CD4-positive, alpha-beta T cell treated with Interleukin-17A for 4 hours (primary cell): ENCODE measurements at regions not wholly inside any gene's neighbourhood (a gene's known extent, or its start where the extent isn't known, plus 50 kb on each side); places are given as distances from the start of the nearest gene placed in this dataset.
"Not testable (repeated sequence)": the region's sequence is repeated elsewhere in the genome, so short reads cannot be mapped to it uniquely, and the experiment has no call there.

ENCODE experiments used
- DNase-seq: peaks from one replicate; pipeline ENCODE4 v3.0.0-alpha.2; 2020; ENCODE audit warnings: mixed read lengths

DNA sequence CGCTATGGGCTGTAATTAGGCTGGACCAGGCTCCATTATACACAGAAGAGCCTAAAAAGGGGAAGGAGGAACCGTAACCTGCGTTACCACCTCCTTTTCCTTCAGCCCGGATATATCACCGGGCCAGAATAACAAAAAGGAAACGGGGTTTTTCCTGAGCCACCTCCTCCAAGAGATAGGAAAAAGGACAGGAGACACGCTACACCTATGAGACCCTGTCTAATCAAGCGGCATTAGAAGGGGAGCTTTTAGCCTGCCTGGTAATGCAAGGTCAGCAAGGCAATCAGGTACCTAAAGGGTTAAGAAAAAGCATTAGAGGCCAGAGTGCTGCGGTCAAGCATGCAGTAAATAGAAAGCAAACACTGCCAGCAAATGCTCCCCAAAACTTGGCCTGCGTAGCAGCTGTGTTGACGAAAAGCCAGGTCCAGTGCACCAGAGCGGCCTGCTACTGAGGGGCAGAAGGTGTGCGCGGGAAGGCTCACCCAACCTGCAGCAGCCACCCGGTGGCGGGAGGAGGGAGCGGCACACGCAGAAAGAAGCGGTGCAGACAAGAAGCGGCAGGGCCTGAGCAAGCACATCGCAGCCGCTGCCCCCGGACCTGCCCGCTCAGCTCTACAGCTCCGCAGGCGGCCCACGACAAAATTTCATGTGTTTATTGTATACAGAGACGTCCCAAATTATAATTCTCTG lies 1466.1 kb downstream of the UQCRFS1 start:
- DNase-seq, result no peak

DNA sequence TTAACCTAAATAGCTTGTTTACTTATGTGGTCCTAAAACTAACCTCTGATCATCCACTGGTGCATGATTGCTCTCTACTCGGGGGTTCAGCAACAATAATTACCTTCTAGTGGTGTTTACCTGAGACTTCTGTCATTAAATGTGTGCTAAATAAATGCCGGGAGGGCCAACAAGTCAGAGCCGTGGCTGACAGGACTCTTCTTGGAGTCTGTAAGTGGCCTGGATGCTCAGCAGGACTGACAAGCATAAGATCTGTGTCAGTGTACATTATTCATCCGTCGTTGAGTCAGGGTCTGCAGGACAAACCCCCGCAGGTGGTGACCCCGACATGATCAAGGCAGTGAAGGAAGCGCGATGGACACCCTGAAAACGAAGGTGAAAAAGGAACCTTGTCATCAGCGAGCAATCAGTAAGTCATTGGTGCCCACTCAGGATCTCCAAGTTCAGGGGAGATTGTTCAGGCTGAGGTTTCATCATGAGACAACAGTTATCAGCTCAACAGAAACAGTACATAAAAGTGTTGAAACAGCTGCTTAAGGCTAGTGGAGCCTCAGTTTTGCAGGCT lies 1466.9 kb downstream of the UQCRFS1 start:
- no peak for DNase-seq

DNA sequence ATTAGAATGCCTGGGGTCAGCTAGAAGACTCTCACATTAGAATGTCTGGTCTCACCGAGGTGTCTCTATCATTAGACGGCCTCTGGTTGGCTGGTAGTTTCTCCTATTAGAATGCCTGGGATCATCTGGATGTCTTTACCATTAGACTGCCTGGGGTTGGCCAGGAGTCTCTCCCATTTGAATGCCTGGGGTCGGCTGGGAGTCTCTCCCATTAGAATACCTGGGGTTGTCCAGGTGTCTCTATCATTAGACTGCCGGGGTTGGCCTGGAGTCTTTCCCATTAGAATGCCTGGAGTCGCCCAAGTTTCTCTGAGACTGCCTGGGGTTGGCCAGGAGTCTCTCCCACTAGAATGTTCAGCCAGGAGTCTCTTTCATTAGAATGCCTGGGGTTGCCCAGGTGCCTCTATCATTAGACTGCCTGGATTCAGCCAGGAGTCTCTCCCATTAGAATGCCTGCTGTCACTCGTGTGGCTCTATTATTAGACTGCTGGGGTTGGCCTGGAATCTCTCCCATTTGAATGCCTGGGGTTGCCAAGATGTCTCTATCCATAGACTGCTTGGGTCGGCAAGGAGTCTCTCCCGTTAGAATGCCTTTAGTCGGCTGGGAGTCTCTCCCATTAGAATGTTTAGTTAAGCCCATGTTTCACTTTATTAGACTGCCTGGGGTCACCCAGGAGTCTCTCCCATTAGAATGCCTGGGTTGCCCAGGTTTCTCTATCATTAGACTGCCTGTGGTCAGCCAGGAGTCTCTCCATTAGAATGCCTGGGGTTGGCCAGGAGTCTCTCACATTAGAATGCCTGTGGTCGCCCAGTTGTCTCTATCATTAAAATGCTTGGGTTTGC lies 1467.8 kb downstream of the UQCRFS1 start:
- no peak for DNase-seq

DNA sequence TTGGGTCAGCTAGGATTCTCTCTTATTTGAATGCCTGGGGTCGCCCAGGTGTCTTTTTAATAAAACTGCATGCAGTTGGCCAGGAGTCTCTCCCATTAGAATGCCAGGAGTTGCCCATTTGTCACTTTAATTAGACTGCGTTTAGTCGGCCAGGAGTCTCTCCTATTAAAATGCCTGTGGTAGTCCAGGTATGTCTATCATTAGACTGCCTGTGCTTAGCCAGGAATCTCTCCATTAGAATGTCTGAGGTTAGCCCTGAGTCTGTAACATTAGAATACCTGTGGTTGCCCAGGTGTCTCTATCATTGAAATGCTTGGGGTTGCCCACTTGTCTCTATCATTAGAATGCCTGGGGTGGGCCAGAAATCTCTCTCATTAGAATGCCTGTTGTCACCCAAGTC lies 1470.9 kb downstream of the UQCRFS1 start:
- DNase-seq, result no peak

DNA sequence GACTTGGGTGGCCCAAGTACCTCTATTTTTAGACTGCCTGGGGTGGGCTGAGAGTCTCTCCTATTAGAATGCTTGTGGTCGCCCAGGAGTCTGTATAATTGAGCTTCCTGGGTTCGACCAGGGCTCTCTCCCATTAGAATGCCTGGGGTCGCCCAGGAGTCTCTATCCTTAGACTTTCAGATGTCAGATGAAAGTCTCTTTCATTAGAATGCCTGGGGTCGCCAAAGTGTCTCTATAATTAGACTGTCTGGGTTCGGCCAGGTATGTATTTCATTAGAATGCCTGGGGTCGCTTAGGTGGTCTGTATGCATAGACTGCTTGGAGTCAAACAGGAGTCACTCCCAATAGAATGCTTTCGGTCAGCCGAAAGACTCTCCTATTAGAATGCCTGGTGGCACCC lies 1471.7 kb downstream of the UQCRFS1 start:
- no peak for DNase-seq

DNA sequence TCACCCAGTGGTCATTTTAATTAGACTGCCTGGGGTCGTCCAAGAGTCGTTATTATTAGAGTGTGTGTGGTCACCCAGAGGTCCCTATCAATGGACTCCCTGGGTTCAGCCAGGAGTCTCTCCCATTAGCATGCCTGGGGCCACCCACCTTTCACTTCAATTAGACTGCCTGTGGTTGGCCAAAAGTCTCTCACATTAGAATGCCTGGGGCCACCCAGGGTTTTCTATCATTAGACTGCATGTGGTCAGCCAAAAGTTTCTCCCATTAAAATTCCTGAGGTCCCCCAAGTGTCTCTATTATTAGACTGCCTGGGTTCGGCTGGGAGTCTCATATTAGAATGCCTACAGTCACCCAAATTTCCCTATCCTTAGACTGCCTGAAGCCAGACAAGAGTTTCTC lies 1472.6 kb downstream of the UQCRFS1 start:
- no peak for DNase-seq

DNA sequence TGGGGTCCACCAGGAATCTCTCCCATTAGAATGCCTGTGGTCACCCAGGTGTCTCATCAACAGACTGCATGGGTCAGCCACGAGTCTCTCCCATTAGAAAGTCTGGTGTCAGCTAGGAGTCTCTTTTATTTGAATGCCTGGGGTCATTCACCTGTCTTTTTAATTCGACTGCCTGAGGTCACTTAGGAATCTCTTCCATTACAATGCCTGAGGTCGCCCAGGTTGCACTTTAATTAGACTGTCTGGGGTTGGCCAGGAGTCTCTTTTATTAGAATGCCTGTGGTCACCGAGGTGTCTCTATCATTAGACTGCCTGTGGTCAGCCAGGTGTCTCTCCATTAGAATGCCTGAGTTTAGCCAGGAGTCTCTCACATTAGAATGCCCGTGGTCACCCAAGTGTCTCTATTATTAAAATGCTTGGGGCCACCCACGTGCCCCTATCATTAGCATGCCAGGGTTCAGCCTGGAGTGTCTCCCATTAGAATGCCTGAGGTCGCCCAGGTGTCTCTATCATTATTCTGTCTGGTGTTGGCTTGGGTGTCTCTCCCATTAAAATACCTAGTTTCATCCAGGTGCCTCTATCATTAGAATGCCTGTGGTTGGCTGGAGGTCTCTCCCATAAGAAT lies 1474.3 kb downstream of the UQCRFS1 start:
- no peak for DNase-seq

DNA sequence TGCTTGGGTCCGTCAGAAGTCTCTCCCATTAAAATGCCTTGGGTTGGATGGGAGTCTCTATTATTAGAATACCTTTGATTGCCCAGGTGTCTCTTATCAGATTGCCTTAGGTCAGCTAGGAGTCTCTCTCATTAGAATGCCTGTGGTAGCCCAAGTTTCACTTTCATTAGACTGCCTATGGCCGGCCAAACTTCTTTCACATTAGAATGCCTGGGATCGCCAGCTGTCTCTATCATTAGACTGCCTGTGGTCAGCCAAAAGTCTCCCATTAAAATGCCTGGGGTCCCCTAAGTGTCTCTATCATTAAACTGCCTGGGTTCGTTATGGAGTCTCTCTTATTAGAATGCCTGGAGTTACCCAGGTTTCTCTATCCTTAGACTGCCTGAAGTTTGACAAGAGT lies 1476.7 kb downstream of the UQCRFS1 start:
- DNase-seq, result no peak

DNA sequence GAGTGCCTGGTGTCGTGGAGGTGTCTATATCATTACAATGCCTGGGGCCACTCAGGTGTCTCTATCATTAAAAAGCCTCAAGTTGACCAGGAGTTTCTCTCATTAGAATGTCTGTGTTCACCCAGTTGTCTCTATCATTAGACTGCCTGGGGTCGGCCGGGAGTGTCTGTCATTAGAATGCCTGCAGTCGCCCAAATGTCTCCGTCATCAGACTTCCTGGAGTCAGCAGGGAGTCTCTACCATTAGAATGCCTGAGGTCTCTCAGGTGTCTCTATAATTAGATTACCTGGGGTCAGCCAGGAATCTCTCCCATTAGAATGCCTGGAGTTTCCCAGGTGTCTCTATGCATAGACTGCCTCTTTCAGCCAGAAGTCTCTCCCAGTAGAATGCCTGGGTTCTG lies 1477.6 kb downstream of the UQCRFS1 start:
- no peak for DNase-seq

DNA sequence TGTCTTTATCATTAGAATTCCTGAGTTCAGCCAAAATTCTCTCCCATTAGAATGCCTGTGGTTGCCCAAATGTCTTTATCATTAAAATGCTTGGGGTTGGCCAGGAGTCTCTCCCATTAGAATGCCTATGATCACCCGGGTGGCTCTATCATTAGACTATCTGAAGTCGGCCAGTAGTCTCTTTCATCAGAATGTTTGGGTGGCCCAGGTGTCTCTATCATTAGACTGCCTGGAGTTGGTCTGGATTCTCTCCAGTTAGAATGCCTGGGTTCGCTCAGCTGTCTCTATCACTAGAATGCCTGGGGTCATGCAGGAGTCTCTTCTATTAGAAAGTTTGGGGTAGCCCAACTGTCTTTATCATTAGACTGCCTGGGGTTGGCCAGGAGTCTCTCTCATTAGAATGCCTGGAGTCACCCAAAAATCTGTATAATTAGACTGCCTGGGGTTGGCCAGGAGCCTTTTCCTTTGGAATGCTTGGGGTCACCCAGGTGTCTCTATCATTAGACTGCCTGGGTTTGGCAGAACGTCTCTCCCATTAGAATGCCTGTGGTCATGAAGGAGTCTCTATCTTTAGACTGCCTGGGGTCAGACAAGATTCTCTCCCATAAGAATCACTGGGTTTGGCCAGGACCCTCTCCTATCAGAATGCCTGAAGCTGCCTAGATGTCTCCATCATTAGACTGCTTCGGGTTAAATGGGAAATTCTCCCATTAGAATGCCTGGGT lies 1478.3 kb downstream of the UQCRFS1 start:
- no peak for DNase-seq

DNA sequence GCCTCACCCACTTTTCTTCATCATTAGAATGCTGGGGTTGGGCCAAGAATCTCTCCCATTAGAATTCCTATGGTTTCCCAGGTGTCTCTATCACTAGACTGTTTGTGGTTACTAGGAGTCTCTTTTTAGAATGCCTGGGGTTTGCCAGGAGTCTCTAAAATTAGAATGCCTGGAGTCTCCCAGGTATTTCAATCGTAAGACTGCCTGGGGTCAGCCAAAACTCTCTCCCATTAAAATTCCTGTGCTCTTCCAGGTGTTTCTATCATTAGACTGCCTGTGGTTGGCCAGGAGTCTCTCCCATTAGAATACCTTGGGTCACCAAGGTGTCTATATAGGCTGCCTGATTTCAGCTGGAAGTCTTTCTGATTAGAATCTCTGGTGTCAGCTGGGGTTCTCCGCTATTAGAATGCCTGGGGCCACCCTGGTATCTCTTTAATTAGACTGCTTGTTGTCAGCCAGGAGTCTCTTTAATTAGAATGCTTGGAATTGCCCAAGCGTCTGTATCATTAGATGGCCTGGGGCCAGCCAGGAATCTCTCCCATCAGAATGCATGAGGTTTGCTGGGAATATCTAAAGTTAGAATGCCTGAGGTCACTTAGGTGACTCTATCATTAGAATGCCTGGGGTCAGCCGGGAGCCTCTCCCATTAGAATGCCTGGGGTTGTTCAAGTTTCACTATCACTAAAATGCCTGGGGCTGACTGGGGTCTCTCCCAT lies 1479.2 kb downstream of the UQCRFS1 start:
- DNase-seq, result no peak

DNA sequence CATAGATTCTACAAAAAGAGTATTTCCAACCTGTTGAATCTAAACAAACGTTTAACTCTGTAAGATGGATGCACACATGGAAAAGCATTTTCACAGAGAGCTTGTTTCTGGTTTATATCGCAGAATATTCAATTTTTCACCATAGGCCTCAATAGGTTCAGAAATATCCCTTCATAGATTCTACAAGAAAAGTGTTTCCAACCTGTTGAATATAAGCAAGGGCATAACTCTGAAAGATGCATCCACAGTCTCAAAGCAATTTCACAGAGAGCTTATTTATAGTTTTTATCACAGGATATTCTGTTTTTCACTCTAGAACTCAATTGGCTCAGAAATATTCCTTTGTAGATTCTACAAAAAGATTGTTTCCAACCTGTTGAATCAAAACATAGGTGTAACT lies 1483.6 kb downstream of the UQCRFS1 start:
- no peak for DNase-seq

DNA sequence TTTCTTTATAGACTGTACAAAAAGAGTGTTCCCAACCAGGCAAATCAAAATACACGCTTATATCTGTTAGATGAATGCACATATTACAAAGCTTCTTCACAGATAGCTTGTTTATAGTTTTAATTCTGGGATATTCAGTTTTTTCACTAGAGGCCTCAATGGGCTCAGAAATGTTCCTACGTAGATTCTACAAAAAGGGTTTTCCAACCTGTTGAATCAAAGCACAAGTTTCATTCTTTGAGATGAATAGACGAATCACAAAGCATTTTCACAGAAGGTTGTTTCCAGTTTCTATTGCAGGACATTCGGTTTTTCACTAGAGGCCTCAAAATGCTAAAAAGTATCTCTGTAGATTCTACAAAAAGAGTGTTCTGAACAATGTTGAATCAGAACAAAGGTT lies 1490.3 kb downstream of the UQCRFS1 start:
- DNase-seq, result no peak

DNA sequence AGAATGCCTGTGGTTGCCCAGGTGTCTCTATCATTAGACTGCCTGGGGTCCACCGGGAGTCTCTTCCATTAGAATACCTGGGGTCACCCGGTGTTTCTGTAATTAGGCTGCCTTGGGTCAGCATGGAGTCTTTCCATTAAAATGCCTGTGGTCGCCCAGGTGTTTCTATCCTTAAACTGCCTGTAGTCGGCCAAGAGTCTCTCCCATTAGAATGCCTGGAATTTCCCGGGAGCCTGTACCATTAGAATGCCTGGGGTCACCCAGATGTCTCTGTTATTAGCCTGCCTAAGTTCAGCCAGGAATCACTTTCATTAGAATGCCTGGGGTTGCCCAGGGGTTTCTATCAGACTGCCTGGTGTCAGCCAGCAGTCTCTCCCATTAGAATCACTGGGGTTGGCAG lies 1492.8 kb downstream of the UQCRFS1 start:
- no peak for DNase-seq

DNA sequence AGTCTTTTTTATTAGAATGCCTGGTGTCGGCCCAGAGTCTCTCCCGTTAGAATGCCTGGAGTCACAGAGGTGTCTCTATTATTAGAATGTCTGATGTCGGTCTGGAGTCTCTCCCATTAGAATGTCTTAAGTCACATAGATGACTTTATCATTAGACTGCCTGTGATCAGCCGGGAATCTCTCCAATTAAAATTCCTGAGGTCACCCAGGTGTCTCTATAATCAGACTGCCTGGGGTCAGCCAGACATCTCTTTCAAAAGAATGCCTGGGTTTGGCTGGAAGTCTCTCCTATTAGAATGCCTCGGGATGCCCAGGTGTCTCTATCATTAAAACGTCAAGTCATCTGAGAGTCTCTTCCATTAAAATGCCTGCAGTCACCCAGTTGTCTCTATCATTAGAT lies 1493.9 kb downstream of the UQCRFS1 start:
- DNase-seq, result no peak

DNA sequence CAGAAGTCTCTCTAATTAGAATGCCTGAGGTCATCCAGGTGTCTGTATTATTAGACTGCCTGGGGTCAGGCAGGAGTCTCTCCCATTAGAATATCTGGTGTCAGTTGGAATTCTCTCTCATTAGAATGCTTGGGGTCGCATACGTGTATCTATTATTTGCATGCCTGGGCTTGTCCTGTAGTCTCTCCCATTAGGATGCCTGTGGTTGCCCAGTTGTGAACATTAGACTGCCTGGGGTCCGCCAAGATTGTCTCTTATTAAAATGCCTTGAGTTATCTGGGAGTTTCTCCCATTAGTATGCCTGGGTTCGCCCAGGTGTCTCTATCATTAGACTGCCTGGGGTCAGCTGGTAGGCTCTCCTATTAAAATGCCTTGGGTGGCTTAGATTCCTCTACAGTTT lies 1494.7 kb downstream of the UQCRFS1 start:
- DNase-seq, result no peak

DNA sequence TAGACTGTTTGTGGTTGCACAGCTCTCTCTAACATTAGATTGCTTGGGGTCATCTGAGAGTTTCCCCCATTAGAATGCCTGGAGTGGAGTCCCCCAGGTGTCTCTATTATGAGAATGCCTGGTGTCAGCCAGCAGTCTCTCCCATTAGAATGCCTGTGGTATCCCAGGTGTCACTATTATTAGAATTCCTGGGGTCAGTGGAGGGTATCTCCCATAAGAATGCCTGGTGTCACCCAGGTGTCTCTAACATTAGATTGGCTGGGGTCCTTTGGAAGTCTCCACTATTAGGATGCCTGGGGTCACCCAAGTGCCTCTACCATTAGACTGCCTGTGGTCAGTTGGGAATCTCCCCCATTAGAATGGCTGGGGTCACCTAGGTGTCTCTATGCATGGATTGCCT lies 1495.1 kb downstream of the UQCRFS1 start:
- no peak for DNase-seq

DNA sequence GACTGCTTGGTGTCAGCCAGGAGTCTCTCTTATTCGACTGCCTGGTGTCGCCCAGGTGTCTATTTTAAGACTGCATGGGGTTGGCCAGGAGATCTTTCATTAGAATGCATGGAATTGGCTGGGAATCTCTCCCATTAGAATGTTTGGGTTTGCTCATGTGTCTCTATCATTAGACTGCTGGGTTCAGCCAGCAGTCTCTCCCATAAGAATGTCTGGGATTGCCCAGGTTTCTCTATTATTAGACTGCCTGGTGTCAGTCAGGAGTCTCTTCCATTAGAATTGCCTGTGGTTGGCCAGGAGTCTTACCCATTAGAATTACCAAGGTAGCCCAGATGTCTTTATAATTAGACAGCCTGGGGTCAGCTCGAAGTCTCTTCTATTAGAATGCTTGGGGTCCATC lies 1496.0 kb downstream of the UQCRFS1 start:
- no peak for DNase-seq

DNA sequence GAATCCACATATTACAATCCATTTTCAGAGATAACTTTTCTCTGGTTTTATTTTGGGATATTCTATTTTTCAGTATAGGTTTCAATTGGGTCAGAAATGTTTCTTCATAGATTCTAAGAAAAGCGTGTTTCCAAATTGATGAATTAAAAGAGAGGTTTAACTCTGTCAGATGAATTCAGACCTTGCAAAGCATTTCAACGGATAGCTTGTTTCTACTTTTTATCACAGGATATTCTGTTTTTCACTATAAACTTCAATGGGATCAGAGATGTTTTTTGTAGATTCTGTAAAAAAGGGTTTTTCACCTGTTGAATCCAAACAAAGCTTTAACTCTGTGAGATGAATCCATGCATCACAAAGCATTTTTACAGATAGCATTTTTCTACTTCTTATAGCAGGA lies 1498.1 kb downstream of the UQCRFS1 start:
- no peak for DNase-seq

DNA sequence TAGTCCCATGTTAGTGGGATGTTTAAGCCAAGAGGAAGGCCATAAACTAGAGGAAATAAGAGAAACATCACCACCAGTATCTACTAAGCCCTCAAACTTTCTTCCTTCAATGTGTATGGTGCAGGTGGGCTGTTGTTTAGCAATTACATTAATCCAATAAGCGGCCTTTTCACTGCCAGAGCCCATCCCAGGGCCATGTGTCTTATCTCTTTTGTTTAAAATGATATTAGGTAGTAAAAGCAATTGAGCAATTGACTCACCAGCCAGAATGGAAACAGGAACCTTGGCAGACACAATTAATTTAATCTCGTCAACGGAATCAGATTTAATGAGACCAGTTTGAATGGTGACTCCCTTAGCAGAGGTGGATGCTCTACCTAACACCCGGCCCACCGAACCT lies 1503.5 kb downstream of the UQCRFS1 start:
- no peak for DNase-seq

DNA sequence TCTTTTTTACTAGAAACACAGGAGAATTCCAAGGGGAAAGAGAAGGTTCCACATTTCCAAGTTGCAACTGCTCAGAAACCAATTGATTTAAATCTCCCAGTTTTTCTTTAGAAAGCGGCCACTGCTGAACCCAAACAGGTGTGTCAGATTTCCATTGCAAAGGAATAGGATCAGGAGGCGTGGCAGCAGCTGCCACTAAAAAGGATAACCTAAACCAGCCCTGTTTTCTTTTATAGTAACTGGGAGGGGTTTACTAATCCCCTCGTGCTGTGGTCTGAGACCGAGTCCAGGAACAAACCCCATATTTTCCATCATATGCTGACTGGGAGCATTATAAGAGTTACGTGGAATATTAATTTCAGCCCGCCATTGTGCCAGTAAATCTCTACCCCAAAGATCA lies 1504.0 kb downstream of the UQCRFS1 start:
- not testable (repeated sequence) for DNase-seq

DNA sequence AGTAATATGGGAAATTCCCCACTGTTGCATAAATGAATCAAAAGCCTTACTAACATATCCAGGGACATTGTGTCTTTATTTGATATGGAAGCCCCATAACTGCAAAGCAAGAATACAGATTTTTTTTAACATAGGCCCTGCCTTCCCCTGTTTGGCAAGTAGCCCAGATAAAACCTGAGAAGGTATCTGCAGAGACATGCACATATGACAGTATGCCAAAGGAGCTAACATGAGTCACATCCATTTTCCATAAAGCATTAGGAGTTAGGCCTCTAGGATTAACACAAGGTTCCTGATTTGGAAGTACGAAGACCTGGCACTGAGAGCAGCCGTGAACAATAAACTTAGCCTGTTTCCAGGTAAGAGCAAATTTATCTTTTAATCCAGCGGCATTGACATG lies 1505.9 kb downstream of the UQCRFS1 start:
- DNase-seq, result not testable (repeated sequence)
